GM21576 (cell line): ENCODE measurements at regions not wholly inside any gene's neighbourhood (a gene's known extent, or its start where the extent isn't known, plus 50 kb on each side); places are given as distances from the start of the nearest gene placed in this dataset.

Experiments used
- ATAC-seq: cut with Tn5 transposase; IDR thresholded peaks from one replicate; pipeline ENCODE4 v1.9.1; 2021; ENCODE audit warnings: mild to moderate bottlenecking, moderate library complexity; ENCODE audit not compliant: unreplicated experiment

GRCh38 chr6:84469144-84469543, 241.7 kb upstream of the CEP162 start:
- ATAC-seq = no peak

GRCh38 chr6:84467296-84467695, 239.9 kb upstream of the CEP162 start:
- ATAC-seq = no peak

- no peak for ATAC-seq
Measured at GRCh38 chr6:84466511-84466910, 239.1 kb upstream of the CEP162 start.

- ATAC-seq = no peak
Measured at GRCh38 chr6:84464471-84464870, 237.0 kb upstream of the CEP162 start.

GRCh38 chr6:84462698-84463097, 235.3 kb upstream of the CEP162 start:
- ATAC-seq = no peak

GRCh38 chr6:84461461-84461860, 234.0 kb upstream of the CEP162 start:
- ATAC-seq = no peak

GRCh38 chr6:84460491-84460890, 233.0 kb upstream of the CEP162 start:
- ATAC-seq = no peak

- no peak for ATAC-seq
Measured at GRCh38 chr6:84459401-84459800, 232.0 kb upstream of the CEP162 start.

GRCh38 chr6:84458271-84458670, 230.8 kb upstream of the CEP162 start:
- no peak for ATAC-seq

- ATAC-seq = no peak
Measured at GRCh38 chr6:84457276-84457675, 229.8 kb upstream of the CEP162 start.

- no peak for ATAC-seq
Measured at GRCh38 chr6:84456803-84457202, 229.4 kb upstream of the CEP162 start.

- no peak for ATAC-seq
Measured at GRCh38 chr6:84455511-84456029, 228.1 kb upstream of the CEP162 start.

GRCh38 chr6:84453499-84453898, 226.1 kb upstream of the CEP162 start:
- ATAC-seq = no peak

- ATAC-seq = no peak
Measured at GRCh38 chr6:84450018-84450417, 222.6 kb upstream of the CEP162 start.

- ATAC-seq = no peak
Measured at GRCh38 chr6:84449220-84449619, 221.8 kb upstream of the CEP162 start.

- ATAC-seq = no peak
Measured at GRCh38 chr6:84448331-84448730, 220.9 kb upstream of the CEP162 start.

GRCh38 chr6:84447651-84448050, 220.2 kb upstream of the CEP162 start:
- ATAC-seq = no peak

GRCh38 chr6:84445068-84445467, 217.6 kb upstream of the CEP162 start:
- no peak for ATAC-seq

- no peak for ATAC-seq
Measured at GRCh38 chr6:84442208-84442607, 214.8 kb upstream of the CEP162 start.

GRCh38 chr6:84441456-84441855, 214.0 kb upstream of the CEP162 start:
- no peak for ATAC-seq

- no peak for ATAC-seq
Measured at GRCh38 chr6:84434550-84434949, 207.1 kb upstream of the CEP162 start.

- ATAC-seq = no peak
Measured at GRCh38 chr6:84432619-84433018, 205.2 kb upstream of the CEP162 start.

GRCh38 chr6:84428300-84428907, 201.0 kb upstream of the CEP162 start:
- no peak for ATAC-seq
